Liver (tissue), 8 donors: ENCODE measurements at regions not wholly inside any gene's neighbourhood (a gene's known extent, or its start where the extent isn't known, plus 50 kb on each side); places are given as distances from the start of the nearest gene placed in this dataset.

ENCODE experiments used
- DNase-seq: peaks from one replicate; pipeline ENCODE4 v3.0.0-alpha.2; 2017; ENCODE audit warnings: low spot score
- H3K27ac ChIP-seq, 2 donors: one replicate each; pipeline ENCODE4 v1.7.0; 2013; ENCODE audit warnings: inconsistent platforms in 2 of 2, low read length in 2 of 2, control low read depth in 1 of 2, low read depth in 1 of 2, mild to moderate bottlenecking in 1 of 2
- H3K27me3 ChIP-seq, 4 donors: one replicate each; pipeline versions ENCODE4 v1.6.1 to v1.7.0; 2013; ENCODE audit warnings: low read length in 3 of 4, inconsistent platforms in 1 of 4, mild to moderate bottlenecking in 1 of 4, moderate library complexity in 1 of 4; ENCODE audit not compliant: control insufficient read depth in 4 of 4, insufficient read depth in 4 of 4
- H3K36me3 ChIP-seq, 4 donors: one replicate each; pipeline versions ENCODE4 v1.6.1 to v1.7.0; 2013; ENCODE audit warnings: low read length in 3 of 4, mild to moderate bottlenecking in 3 of 4, low read depth in 1 of 4, moderate library complexity in 1 of 4; ENCODE audit not compliant: control insufficient read depth in 4 of 4, insufficient read depth in 3 of 4
- H3K4me1 ChIP-seq, 4 donors: one replicate each; pipeline versions ENCODE4 v1.6.1 to v1.7.0; 2013; ENCODE audit warnings: low read length in 3 of 4, mild to moderate bottlenecking in 3 of 4, moderate library complexity in 1 of 4; ENCODE audit not compliant: control insufficient read depth in 4 of 4, insufficient read depth in 4 of 4
- H3K4me3 ChIP-seq, 3 donors: one replicate each; pipeline versions ENCODE4 v1.6.1 to v1.7.0; 2013; ENCODE audit warnings: low read length in 3 of 3, control low read depth in 1 of 3, low read depth in 1 of 3, mild to moderate bottlenecking in 1 of 3
- H3K9ac ChIP-seq, 2 donors: one replicate each; pipeline ENCODE4 v1.7.0; 2013; ENCODE audit warnings: low read length in 2 of 2, mild to moderate bottlenecking in 2 of 2, moderate library complexity in 2 of 2, control low read depth in 1 of 2, low read depth in 1 of 2
- H3K9me3 ChIP-seq, 4 donors: one replicate each; pipeline versions ENCODE4 v1.6.1 to v1.7.0; 2013; ENCODE audit warnings: low read length in 3 of 4; ENCODE audit not compliant: control insufficient read depth in 4 of 4
- EGR1 ChIP-seq, 2 donors: IDR thresholded peaks; 2 replicates each; pipeline ENCODE4 v1.6.1; 2016 to 2018; ENCODE audit warnings: antibody characterized with exemption in 2 of 2, low read depth in 2 of 2
- FOXA1 ChIP-seq: IDR thresholded peaks from 2 replicates; pipeline ENCODE4 v1.6.1; 2016; ENCODE audit warnings: antibody characterized with exemption
- FOXA2 ChIP-seq: IDR thresholded peaks from 2 replicates; pipeline ENCODE4 v1.6.1; 2016; ENCODE audit warnings: antibody characterized with exemption
- GABPA ChIP-seq, 2 donors: IDR thresholded peaks in 1 of 2; conservative IDR thresholded peaks in 1 of 2; 2 replicates each; pipeline ENCODE4 v1.6.1; 2016; ENCODE audit warnings: antibody characterized with exemption in 2 of 2, mild to moderate bottlenecking in 1 of 2, moderate library complexity in 1 of 2
- HNF4A ChIP-seq, 2 donors: conservative IDR thresholded peaks; 2 replicates each; pipeline ENCODE4 v1.6.1; 2016; ENCODE audit warnings: antibody characterized with exemption in 2 of 2, mild to moderate bottlenecking in 2 of 2
- HNF4G ChIP-seq: IDR thresholded peaks from 2 replicates; pipeline ENCODE4 v1.6.1; 2016; ENCODE audit warnings: antibody characterized with exemption
- JUND ChIP-seq, 2 donors: IDR thresholded peaks; 2 replicates each; pipeline ENCODE4 v1.6.1; 2016; ENCODE audit warnings: antibody characterized with exemption in 2 of 2
- MAX ChIP-seq: IDR thresholded peaks from 2 replicates; pipeline ENCODE4 v1.6.1; 2016; ENCODE audit warnings: antibody characterized with exemption
- NR2F2 ChIP-seq: IDR thresholded peaks from 2 replicates; pipeline ENCODE4 v1.6.1; 2016; ENCODE audit warnings: antibody characterized with exemption
- RAD21 ChIP-seq, 2 donors: IDR thresholded peaks; 2 replicates each; pipeline ENCODE4 v1.6.1; 2016; ENCODE audit warnings: antibody characterized with exemption in 2 of 2, mild to moderate bottlenecking in 2 of 2
- SP1 ChIP-seq: IDR thresholded peaks from 2 replicates; pipeline ENCODE4 v1.6.1; 2018; ENCODE audit warnings: antibody characterized with exemption, mild to moderate bottlenecking
- TAF1 ChIP-seq: conservative IDR thresholded peaks from 2 replicates; pipeline ENCODE4 v1.6.1; 2016; ENCODE audit warnings: antibody characterized with exemption, mild to moderate bottlenecking
- YY1 ChIP-seq: IDR thresholded peaks from 2 replicates; pipeline ENCODE4 v1.6.1; 2016; ENCODE audit warnings: antibody characterized with exemption, mild to moderate bottlenecking
- ZBTB33 ChIP-seq: IDR thresholded peaks from 2 replicates; pipeline ENCODE4 v1.6.1; 2016; ENCODE audit warnings: antibody characterized with exemption
- WGBS: extraction: QIAGEN DNeasy Blood & Tissue Kit; methylation state at CpG from one replicate; pipeline ENCODE4 v1.1.7; 2013; 5-methylcytosine and 5-hydroxymethylcytosine counted together
- TF ChIP-seq, protein P1 (sequence below): IDR thresholded peaks from 2 replicates; pipeline ENCODE4 v1.6.1; 2016; ENCODE audit warnings: antibody characterized with exemption
- TF ChIP-seq, protein P2 (sequence below): fragments of 150-350 bp; IDR thresholded peaks from 2 replicates; pipeline ENCODE4 v1.5.1; 2017; ENCODE audit warnings: improper control_type of control experiment, low read depth, low read length; ENCODE audit not compliant: missing input control
- donor health status: healthy.
- donor health status: healthy.
- donor health status: healthy.
- donor health status: healthy.
- donor health status: healthy.

DNA sequence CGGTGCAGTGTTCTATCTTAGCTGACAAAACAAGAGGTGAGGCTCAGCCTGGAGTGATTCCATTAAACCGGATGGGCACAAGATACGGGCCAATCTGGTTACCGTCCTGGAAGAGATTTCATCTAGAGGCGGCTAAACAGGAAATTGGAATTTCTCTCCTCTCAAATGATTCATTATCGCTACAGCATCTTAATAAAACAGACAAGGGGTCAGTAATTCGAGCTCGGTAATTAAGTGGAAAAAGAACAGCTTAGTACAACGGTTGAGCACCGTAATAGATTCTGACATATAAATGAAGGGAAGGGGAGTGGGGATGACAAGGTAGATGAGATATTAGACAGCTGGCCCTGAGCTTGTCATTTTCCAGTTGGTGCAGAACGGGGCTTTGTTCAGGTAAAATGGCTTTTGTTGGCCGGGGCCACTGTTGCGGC is 137.2 kb downstream of the EDN3 start:
- no peak overlapping the region for H3K9ac ChIP-seq
- H3K4me1 ChIP-seq, result no peaks in the 10 kb centered on the region
- no peak overlapping the region for H3K4me3 ChIP-seq
- no peak overlapping the region for H3K27ac ChIP-seq
- no peak for DNase-seq
- no peak for TF ChIP-seq MAX
- TF ChIP-seq EGR1 (IDR thresholded peaks at IDR 0.05; ENCODE audit: low read depth in 2 of 2), result no peak
- TF ChIP-seq FOXA1, result no peak
- TF ChIP-seq NR2F2, result no peak
- no peak for TF ChIP-seq JUND (IDR thresholded peaks at IDR 0.05)
- TF ChIP-seq, protein P1, sequence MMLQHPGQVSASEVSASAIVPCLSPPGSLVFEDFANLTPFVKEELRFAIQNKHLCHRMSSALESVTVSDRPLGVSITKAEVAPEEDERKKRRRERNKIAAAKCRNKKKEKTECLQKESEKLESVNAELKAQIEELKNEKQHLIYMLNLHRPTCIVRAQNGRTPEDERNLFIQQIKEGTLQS, result no peak
- no peak for TF ChIP-seq HNF4G
- TF ChIP-seq YY1, result no peak
- H3K36me3 ChIP-seq, result no peaks in the 10 kb centered on the region
- H3K9me3 ChIP-seq, result no peaks in the 10 kb centered on the region
- H3K27me3 ChIP-seq, result peaks cover 0 to 4% (median 2%) of the 10 kb centered on the region in 4 donors
- 81% methylated on average over 13 of the region's 13 CpGs for WGBS

- DNase-seq, result no peak
- Histone ChIP-seq H3K9ac (no peak overlapping the region), H3K27me3 (peaks cover 0 to 7% (median 3%) of the 10 kb centered on the region in 4 donors), H3K36me3 (no peaks in the 10 kb centered on the region), H3K9me3 (no peaks in the 10 kb centered on the region), H3K27ac (no peak overlapping the region), H3K4me3 (no peak overlapping the region), H3K4me1 (no peaks in the 10 kb centered on the region)
- WGBS, result 85% methylated on average over 4 of the region's 4 CpGs
- TF ChIP-seq HNF4G (no peak), FOXA2 (no peak), HNF4A (conservative IDR thresholded peaks at IDR 0.05) (no peak), ZBTB33 (no peak)
Measured at GRCh38 chr20:59438201-59438600, 137.8 kb downstream of the EDN3 start.

GRCh38 chr20:59439243-59439642 is 138.8 kb downstream of the EDN3 start:
- TF ChIP-seq NR2F2 (no peak), GABPA (IDR thresholded peaks at IDR 0.05 in 1 of 2, conservative IDR thresholded peaks at IDR 0.05 in 1 of 2) (no peak), FOXA1 (no peak), FOXA2 (no peak), RAD21 (IDR thresholded peaks at IDR 0.05) (no peak), TAF1 (no peak), MAX (no peak), EGR1 (IDR thresholded peaks at IDR 0.05; ENCODE audit: low read depth in 2 of 2) (no peak), HNF4G (no peak), JUND (IDR thresholded peaks at IDR 0.05) (no peak), SP1 (no peak), HNF4A (conservative IDR thresholded peaks at IDR 0.05) (no peak)
- TF ChIP-seq, protein P1, result no peak
- TF ChIP-seq, protein P2, sequence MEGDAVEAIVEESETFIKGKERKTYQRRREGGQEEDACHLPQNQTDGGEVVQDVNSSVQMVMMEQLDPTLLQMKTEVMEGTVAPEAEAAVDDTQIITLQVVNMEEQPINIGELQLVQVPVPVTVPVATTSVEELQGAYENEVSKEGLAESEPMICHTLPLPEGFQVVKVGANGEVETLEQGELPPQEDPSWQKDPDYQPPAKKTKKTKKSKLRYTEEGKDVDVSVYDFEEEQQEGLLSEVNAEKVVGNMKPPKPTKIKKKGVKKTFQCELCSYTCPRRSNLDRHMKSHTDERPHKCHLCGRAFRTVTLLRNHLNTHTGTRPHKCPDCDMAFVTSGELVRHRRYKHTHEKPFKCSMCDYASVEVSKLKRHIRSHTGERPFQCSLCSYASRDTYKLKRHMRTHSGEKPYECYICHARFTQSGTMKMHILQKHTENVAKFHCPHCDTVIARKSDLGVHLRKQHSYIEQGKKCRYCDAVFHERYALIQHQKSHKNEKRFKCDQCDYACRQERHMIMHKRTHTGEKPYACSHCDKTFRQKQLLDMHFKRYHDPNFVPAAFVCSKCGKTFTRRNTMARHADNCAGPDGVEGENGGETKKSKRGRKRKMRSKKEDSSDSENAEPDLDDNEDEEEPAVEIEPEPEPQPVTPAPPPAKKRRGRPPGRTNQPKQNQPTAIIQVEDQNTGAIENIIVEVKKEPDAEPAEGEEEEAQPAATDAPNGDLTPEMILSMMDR, result no peak

More at GRCh38 chr20:59439243-59439642, 138.8 kb downstream of the EDN3 start:
- no peaks in the 10 kb centered on the region for H3K36me3 ChIP-seq
- H3K9ac ChIP-seq, result no peak overlapping the region
- DNase-seq, result no peak
- peaks cover 0 to 4% (median 3%) of the 10 kb centered on the region in 4 donors for H3K27me3 ChIP-seq
- H3K27ac ChIP-seq, result no peak overlapping the region
- H3K4me3 ChIP-seq, result no peak overlapping the region
- H3K4me1 ChIP-seq, result no peaks in the 10 kb centered on the region
- WGBS, result 71% methylated on average over 7 of the region's 7 CpGs
- H3K9me3 ChIP-seq, result no peaks in the 10 kb centered on the region
